Stimulated activated CD4-positive, alpha-beta T cell treated with anti-CD3 and anti-CD28 coated beads, Interleukin-15, amount 100 ng/mL, for 24 hours (primary cell): ENCODE measurements at regions not wholly inside any gene's neighbourhood (a gene's known extent, or its start where the extent isn't known, plus 50 kb on each side); places are given as distances from the start of the nearest gene placed in this dataset.

Experiments
- DNase-seq: peaks from one replicate; pipeline ENCODE4 v3.0.0-alpha.2; 2020

GRCh38 chr6:82013561-82014530, 233.7 kb downstream of the IBTK start:
- DNase-seq: no peak

DNA sequence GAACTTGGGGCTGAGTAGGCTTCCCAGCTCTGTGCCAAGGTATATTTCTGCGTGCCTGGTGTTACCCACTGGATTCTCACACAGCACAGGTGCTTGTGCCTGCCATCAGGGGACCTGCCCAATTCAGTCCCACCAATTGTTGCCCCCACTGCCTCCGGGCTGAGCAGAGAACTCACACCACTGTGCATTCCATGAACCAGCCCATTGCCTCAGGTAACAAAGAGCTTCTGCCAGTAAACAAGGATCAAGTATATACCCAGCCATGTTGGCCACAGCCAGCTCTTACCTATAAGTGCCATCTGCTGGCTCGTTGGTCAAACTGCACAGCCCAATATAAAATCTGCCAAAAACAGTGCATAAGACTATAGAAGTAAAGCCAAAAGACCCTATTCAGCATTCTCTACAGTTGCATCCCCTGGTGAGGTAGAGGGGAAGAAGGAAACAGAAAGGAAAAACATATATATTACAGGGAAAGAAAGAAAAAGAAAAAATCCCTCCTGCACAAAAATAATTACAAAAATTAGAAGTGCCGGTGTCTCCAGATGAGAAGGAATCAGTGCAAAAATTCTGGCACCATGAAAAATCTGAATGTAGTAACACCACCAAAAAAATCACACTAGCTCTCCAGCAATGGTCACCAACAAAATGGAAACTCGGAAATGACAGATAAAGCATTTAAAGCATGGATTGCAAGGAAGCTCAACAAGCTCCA, 241.4 kb downstream of the IBTK start:
- DNase-seq: peak; percentile 3

- no peak for DNase-seq
These were observed 247.0 kb downstream of the IBTK start for GRCh38 chr6:82000551-82000950.

- DNase-seq: no peak
These were observed 247.3 kb upstream of the TENT5A start for GRCh38 chr6:81999826-82000225.

DNA sequence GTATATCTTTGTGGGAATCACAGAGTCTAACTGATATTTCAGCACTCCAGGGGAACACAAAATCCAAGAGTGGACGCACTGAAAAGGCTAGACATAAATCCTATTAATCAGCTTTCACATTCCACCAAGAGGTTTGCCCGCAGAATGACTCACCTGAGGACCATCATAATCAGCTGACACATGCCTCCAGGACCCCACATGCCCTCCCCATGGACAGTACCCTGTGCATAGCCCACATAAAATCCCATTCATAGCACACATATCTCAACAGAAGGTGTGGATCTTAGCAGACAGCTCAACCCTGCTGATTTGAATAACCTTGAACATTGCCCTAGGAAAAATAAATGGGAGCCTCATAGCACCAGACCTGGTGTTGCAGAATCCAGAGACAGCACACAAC, 246.8 kb upstream of the TENT5A start:
- DNase-seq: no peak

DNA sequence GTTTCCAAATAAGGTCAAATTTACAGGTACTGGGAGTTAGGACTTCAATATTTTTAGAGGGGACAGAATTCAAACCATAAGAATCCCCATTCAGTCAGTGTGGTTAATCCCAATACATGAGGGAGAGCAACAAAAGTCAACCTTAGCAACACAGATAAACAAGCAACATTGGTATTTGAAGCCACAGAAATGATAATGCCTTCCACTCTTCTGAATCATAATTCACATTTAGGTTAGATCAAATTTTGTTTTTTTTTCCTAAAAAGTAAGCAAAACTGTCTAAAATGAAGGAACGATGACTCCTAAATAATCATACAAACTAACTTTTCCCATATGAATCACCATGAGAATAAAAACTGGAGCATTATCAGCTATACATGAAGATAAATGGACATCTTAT, 246.0 kb upstream of the TENT5A start:
- DNase-seq: no peak

DNA sequence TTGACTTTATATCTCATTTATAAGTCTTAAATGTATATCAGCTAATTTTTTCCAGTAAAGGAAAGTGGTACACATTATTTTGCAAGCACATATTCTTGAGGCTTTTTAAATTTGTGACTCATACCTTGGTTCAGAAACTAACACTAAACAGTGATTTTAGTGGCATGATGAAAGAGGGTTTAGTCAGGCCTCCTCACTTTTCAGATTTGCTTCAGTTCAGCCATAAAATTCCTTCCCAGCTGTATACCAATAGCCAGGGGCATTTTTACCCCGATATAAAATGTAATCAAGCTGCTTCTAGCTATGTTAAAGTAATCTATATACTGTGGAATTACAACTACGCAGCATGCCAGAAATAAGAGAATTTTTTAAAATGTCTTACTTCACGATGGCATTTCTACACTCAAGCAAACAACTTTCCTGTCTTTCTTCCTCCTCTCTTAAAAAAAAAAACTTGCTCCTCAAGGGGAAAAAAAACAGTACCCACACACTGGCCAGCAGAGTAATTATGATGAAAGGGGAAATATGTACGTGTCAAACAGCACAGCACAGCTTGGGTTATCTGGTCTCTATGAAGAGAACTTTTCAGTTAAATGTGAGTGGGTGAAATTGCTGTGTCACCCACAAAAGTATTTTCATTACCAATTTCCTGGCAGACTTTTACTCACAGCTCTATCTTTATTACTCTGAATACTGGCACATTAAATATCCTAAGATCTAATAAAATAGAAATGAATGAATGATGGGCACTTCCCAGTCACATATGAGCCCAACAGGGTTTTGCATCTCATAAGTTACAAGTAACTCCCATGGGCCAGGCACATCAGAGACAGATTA, 244.8 kb upstream of the TENT5A start:
- DNase-seq: no peak

DNA sequence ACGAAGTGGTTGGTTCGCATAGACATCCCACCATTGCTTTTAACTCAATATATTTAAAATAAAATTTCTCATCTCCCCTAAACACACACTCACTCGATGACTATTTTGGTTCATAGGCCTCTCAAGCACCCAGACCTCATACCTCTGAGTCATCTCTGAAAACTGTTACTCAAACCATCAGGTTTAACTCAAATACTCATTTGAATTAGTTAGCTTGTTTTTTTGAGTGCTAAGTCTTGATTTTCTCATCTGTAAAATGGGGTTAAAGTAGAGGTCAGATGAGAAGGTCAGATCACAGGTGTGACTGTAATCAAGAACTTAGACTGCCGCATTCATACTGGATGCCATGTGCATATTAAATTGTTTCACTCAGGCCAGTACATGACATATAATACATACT, 243.9 kb upstream of the TENT5A start:
- no peak for DNase-seq

GRCh38 chr6:81995548-81996289, 243.2 kb upstream of the TENT5A start:
- DNase-seq: no peak

- DNase-seq: no peak
These were observed 236.4 kb upstream of the TENT5A start for GRCh38 chr6:81988871-81989270.

GRCh38 chr6:81988446-81988845, 236.0 kb upstream of the TENT5A start:
- no peak for DNase-seq

DNA sequence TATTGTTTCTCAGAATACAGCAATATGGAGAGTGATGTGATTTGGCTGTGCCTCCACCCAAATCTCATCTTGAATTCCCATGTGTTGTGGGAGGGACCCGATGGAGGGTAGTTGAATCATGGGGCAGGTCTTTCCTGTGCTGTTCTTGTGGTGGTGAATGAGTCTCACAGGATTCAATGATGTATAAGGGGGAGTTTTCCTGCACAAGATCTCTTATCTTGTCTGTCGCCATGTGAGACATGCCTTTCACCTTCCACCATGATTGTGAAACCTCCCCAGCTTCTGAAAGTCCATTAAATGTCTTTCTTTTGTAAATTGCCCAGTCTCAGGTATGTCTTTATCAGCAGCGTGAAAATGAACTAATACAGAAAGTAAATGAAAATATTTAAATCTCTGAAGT, 234.8 kb upstream of the TENT5A start:
- DNase-seq: no peak

DNA sequence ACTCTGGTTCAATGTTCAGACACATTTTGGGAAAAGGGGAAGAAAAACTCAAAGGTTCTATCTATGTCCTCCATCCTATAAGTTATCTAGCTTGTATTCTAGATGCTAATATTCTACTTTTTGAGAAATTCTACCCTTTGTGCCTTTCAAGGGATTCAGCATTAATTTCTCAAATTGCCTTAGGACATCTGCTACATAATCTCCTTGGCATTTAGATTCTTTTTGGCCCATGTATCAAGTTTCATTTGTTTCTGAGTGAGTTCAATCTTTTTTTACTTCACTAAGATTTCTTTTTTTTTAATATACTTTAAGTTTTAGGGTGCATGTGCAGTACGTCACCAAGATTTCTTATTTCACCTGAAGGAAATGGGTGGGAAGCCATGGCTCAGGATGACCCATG, 232.7 kb upstream of the TENT5A start:
- no peak for DNase-seq

DNA sequence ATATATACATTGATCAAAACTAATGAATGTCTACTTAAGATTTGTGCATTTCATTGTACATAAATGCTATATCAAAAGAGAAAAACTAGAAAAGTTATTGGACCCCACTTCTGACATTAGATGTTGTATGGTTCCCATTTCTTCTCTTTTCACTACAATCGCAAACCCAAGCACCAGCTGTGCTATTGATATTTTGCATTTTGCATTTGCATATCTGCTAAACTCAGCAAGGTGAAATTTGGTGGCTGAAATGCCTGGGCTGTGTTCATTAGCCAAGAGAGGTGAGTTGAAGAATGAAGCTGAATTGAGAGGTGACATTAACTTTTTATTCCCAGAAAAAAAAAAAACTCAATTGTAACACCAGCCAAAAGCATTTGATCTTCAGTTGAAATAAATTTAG, 232.1 kb upstream of the TENT5A start:
- DNase-seq: no peak

- DNase-seq: no peak
These were observed 229.3 kb upstream of the TENT5A start for GRCh38 chr6:81981812-81982211.

GRCh38 chr6:81979767-81980166, 227.3 kb upstream of the TENT5A start:
- DNase-seq: no peak

DNA sequence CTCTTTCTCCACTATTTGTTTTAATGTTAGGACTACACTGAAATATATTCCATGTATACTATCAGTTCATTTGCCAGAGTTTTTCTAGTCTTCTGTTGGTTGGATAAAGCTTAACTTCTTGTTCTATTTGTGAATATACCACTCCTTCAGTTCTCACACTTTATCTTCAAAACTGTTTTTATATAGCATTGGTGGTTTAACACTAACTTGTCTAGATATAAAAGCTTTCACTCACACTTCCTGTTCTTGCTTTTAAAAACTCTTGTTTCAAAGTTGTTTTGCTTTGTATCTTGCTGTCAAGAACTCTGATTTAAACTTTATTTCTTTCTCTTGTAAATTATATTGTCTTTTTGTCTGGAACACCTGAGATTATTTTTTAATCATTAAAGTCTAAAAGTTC, 226.8 kb upstream of the TENT5A start:
- no peak for DNase-seq

DNA sequence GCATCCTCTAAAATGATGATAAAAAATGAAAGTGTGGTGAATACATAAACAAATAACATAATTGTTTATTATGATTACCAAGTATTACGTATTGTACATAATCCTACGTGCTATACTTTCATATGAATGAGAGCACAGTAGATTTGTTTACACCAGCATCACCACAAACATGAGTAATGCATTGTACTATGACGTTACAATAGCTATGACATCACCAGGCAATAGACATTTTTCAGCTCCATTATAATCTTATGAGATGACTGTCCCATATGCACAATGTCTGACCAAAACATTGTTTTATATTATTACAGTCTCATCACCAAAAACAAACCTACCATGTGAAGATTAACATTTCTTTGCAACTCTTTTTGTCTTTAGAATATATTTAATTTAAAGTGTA, 225.7 kb upstream of the TENT5A start:
- DNase-seq: no peak

DNA sequence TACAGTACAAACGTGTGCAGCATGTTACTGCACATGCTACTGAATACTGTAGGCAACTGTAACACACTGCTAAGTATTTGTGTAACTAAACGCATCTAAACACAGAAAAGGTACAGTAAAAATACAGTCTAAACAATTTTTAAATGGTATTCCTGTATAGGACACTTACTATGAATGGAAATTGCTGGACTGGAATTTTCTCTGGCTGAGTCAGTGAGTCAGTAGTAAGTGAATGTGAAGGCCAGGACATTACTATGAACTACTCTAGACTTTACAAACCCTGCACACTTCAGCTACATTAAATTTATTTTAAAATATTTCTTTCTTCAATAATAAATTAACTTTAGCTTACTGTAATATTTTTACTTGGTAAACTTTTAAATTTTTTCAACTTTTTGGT, 225.0 kb upstream of the TENT5A start:
- no peak for DNase-seq

GRCh38 chr6:81969814-81970213, 217.3 kb upstream of the TENT5A start:
- DNase-seq: no peak

DNA sequence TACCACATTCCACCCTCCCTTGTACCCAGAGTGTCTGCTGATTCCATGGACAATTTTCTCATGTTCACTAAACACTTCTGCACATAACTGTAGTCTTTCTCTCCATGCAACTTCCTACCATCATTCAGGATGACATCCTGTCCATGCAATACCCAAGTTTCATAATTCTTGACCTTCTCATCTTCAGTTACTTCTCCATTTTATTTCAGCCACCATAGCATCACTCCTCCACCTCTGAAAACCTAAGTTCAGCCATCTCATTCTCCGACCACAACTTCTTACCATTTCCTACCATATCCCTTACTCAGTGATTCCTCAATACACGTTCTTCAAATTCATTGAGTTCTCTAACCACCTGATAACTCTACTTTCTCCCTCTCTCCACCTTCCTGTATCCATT, 216.5 kb upstream of the TENT5A start:
- DNase-seq: no peak

- no peak for DNase-seq
These were observed 214.5 kb upstream of the TENT5A start for GRCh38 chr6:81966968-81967367.

DNA sequence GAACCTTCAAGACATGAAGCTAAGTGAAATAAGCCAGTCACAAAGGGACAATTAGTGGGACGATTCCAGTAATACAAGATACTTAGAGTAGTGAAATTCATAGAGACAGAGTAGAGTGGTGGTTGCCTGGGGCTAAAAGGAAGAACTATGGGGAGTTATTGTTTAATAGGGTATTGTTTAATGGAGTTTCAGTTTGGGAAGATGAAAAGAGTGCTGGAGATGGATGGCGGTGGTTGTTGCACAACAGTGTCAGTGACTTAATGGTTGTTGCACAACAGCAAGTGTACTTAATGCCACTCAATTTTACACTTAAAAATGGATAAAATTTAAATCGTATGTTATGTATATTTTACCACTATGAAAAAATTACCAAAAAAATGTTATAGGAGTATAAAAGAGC, 209.7 kb upstream of the TENT5A start:
- DNase-seq: no peak
